ENCODE measurements at regions not wholly inside any gene's neighbourhood (a gene's known extent, or its start where the extent isn't known, plus 50 kb on each side); places are given as distances from the start of the nearest gene placed in this dataset.

DNA sequence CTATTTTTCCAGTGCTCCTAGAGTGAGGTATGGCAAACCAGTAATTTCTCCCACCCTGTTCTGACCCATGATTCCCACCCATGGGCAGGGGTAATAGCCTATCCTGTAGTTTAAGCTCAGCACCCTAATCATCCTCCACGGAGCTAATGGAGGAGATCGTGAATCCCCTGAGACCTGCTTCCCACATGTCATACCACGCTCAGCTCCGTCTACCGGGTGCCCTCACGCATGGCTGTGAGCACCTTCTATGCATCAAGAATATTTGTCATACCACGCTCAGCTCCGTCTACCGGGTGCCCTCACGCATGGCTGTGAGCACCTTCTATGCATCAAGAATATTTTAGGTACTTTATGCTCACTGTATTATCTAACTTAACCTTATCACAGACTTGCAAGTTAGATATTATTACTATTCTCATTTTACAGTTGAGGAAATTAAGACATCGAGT lies 104.7 kb upstream of the PFN2 start:
- TF ChIP-seq, protein P1, sequence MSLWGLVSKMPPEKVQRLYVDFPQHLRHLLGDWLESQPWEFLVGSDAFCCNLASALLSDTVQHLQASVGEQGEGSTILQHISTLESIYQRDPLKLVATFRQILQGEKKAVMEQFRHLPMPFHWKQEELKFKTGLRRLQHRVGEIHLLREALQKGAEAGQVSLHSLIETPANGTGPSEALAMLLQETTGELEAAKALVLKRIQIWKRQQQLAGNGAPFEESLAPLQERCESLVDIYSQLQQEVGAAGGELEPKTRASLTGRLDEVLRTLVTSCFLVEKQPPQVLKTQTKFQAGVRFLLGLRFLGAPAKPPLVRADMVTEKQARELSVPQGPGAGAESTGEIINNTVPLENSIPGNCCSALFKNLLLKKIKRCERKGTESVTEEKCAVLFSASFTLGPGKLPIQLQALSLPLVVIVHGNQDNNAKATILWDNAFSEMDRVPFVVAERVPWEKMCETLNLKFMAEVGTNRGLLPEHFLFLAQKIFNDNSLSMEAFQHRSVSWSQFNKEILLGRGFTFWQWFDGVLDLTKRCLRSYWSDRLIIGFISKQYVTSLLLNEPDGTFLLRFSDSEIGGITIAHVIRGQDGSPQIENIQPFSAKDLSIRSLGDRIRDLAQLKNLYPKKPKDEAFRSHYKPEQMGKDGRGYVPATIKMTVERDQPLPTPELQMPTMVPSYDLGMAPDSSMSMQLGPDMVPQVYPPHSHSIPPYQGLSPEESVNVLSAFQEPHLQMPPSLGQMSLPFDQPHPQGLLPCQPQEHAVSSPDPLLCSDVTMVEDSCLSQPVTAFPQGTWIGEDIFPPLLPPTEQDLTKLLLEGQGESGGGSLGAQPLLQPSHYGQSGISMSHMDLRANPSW (CRISPR knock-in tag; conservative IDR thresholded peaks at IDR 0.05; ENCODE audit: low read depth), result no peak
- TF ChIP-seq, protein P2, sequence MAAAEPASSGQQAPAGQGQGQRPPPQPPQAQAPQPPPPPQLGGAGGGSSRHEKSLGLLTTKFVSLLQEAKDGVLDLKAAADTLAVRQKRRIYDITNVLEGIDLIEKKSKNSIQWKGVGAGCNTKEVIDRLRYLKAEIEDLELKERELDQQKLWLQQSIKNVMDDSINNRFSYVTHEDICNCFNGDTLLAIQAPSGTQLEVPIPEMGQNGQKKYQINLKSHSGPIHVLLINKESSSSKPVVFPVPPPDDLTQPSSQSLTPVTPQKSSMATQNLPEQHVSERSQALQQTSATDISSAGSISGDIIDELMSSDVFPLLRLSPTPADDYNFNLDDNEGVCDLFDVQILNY (CRISPR knock-in tag; IDR thresholded peaks at IDR 0.05), result no peak
- TF ChIP-seq CREB1 (CRISPR knock-in tag; IDR thresholded peaks at IDR 0.05) (no peak), SMAD3 (CRISPR knock-in tag; IDR thresholded peaks at IDR 0.05; ENCODE audit: borderline replicate concordance) (no peak), FOXK1 (CRISPR knock-in tag; IDR thresholded peaks at IDR 0.05) (no peak), SP1 (CRISPR knock-in tag; conservative IDR thresholded peaks at IDR 0.05) (no peak), NFE2L1 (CRISPR knock-in tag; IDR thresholded peaks at IDR 0.05) (no peak)
- TF ChIP-seq, protein P3, sequence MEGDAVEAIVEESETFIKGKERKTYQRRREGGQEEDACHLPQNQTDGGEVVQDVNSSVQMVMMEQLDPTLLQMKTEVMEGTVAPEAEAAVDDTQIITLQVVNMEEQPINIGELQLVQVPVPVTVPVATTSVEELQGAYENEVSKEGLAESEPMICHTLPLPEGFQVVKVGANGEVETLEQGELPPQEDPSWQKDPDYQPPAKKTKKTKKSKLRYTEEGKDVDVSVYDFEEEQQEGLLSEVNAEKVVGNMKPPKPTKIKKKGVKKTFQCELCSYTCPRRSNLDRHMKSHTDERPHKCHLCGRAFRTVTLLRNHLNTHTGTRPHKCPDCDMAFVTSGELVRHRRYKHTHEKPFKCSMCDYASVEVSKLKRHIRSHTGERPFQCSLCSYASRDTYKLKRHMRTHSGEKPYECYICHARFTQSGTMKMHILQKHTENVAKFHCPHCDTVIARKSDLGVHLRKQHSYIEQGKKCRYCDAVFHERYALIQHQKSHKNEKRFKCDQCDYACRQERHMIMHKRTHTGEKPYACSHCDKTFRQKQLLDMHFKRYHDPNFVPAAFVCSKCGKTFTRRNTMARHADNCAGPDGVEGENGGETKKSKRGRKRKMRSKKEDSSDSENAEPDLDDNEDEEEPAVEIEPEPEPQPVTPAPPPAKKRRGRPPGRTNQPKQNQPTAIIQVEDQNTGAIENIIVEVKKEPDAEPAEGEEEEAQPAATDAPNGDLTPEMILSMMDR (IDR thresholded peaks at IDR 0.05), result no peak
- TF ChIP-seq, protein P4, sequence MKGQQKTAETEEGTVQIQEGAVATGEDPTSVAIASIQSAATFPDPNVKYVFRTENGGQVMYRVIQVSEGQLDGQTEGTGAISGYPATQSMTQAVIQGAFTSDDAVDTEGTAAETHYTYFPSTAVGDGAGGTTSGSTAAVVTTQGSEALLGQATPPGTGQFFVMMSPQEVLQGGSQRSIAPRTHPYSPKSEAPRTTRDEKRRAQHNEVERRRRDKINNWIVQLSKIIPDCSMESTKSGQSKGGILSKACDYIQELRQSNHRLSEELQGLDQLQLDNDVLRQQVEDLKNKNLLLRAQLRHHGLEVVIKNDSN (CRISPR knock-in tag; IDR thresholded peaks at IDR 0.05), result no peak
